Endodermal cell (in vitro differentiated cells): ENCODE measurements at regions not wholly inside any gene's neighbourhood (a gene's known extent, or its start where the extent isn't known, plus 50 kb on each side); places are given as distances from the start of the nearest gene placed in this dataset.

Experiments used
- DNase-seq: peaks from one replicate; pipeline ENCODE4 v3.0.0-alpha.2; 2017
- H3K27ac ChIP-seq: 2 replicates; pipeline ENCODE4 v1.5.1; 2013; ENCODE audit warnings: mild to moderate bottlenecking, low read depth, low read length, moderate library complexity
- H3K27me3 ChIP-seq: 2 replicates; pipeline ENCODE4 v1.6.1; 2013; ENCODE audit warnings: mild to moderate bottlenecking, low read length, moderate library complexity; ENCODE audit not compliant: insufficient read depth, control insufficient read depth, poor library complexity, severe bottlenecking
- H3K36me3 ChIP-seq: 2 replicates; pipeline ENCODE4 v1.7.0; 2013; ENCODE audit warnings: mild to moderate bottlenecking, low read length, moderate library complexity; ENCODE audit not compliant: control insufficient read depth, insufficient read depth
- H3K4me1 ChIP-seq: one replicate; pipeline ENCODE4 v1.7.0; 2013; ENCODE audit warnings: low read length; ENCODE audit not compliant: control insufficient read depth, insufficient read depth
- H3K4me3 ChIP-seq: 2 replicates; pipeline ENCODE4 v1.5.1; 2013; ENCODE audit warnings: mild to moderate bottlenecking, low read length, moderate library complexity
- H3K9ac ChIP-seq: 2 replicates; pipeline ENCODE4 v1.6.1; 2013; ENCODE audit warnings: mild to moderate bottlenecking, low read length, moderate library complexity; ENCODE audit not compliant: poor library complexity, severe bottlenecking; ENCODE audit errors: extremely low read depth
- H3K9me3 ChIP-seq: 2 replicates; pipeline ENCODE4 v1.6.1; 2013; ENCODE audit warnings: mild to moderate bottlenecking, low read length, moderate library complexity; ENCODE audit not compliant: control insufficient read depth
- H3K27ac Mint-ChIP-seq: 2 replicates; pipeline ENCODE4 v1.8.0; 2020; ENCODE audit warnings: mixed read lengths
- H3K27me3 Mint-ChIP-seq: 2 replicates; pipeline ENCODE4 v1.8.0; 2021; ENCODE audit warnings: mild to moderate bottlenecking, mixed read lengths; ENCODE audit not compliant: insufficient read depth
- H3K36me3 Mint-ChIP-seq: 2 replicates; pipeline ENCODE4 v1.8.0; 2020; ENCODE audit warnings: low read depth, mixed read lengths
- H3K4me1 Mint-ChIP-seq: 2 replicates; pipeline ENCODE4 v1.8.0; 2020; ENCODE audit warnings: mixed read lengths
- H3K4me3 Mint-ChIP-seq: 2 replicates; pipeline ENCODE4 v1.8.0; 2020; ENCODE audit warnings: mild to moderate bottlenecking, moderate library complexity, mixed read lengths
- H3K9me3 Mint-ChIP-seq: 2 replicates; pipeline ENCODE4 v1.8.0; 2020; ENCODE audit warnings: mild to moderate bottlenecking, mixed read lengths
- WGBS, 2 experiments: methylation state at CpG; one replicate each; pipeline versions ENCODE4 v1.1.5 to v1.1.7; 2013; ENCODE audit warnings: missing lambda C conversion rate in 2 of 2, mixed read lengths in 1 of 2; ENCODE audit not compliant: insufficient coverage in 1 of 2, insufficient read length in 1 of 2; 5-methylcytosine and 5-hydroxymethylcytosine counted together
- TF ChIP-seq, protein P1 (sequence below): fragments of 200-600 bp; sonication (generic); conservative IDR thresholded peaks from 2 replicates; pipeline ENCODE4 v1.5.0; 2021; ENCODE audit warnings: antibody characterized with exemption, mild to moderate bottlenecking

DNA sequence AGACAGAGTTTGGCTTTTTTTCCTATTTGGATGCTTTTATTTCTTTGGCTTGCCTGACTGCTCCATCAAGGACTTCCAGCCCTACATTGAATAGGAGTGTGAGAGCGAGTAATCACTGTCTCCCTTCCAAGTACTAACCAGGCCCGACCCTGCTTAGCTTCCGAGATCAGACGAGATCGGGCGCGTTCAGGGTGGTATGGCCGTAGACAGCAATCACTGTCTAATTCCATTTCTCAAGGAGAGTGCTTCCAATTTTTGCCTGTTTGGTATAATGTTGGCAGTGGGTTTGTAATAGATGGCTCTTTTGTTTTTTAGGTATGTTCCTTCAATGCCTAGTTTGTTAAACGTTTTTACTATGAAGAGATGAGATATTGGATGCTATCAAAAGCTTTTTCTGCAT lies 125.0 kb upstream of the PEX5L start:
- no peak overlapping the region for H3K4me3 ChIP-seq
- no peak overlapping the region for H3K4me3 Mint-ChIP-seq
- H3K9me3 ChIP-seq, result no peaks in the 10 kb centered on the region
- H3K27me3 ChIP-seq, result no peaks in the 10 kb centered on the region
- no peak overlapping the region for H3K9ac ChIP-seq
- peaks cover 2% of the 10 kb centered on the region for H3K36me3 Mint-ChIP-seq
- peaks cover 10% of the 10 kb centered on the region for H3K9me3 Mint-ChIP-seq
- no peaks in the 10 kb centered on the region for H3K36me3 ChIP-seq
- no peak overlapping the region for H3K27ac Mint-ChIP-seq
- no peaks in the 10 kb centered on the region for H3K4me1 ChIP-seq
- no peak for DNase-seq
- 93 to 95% methylated on average over 8 to 9 of the region's 9 CpGs for WGBS, 2 experiments
- TF ChIP-seq, protein P1, sequence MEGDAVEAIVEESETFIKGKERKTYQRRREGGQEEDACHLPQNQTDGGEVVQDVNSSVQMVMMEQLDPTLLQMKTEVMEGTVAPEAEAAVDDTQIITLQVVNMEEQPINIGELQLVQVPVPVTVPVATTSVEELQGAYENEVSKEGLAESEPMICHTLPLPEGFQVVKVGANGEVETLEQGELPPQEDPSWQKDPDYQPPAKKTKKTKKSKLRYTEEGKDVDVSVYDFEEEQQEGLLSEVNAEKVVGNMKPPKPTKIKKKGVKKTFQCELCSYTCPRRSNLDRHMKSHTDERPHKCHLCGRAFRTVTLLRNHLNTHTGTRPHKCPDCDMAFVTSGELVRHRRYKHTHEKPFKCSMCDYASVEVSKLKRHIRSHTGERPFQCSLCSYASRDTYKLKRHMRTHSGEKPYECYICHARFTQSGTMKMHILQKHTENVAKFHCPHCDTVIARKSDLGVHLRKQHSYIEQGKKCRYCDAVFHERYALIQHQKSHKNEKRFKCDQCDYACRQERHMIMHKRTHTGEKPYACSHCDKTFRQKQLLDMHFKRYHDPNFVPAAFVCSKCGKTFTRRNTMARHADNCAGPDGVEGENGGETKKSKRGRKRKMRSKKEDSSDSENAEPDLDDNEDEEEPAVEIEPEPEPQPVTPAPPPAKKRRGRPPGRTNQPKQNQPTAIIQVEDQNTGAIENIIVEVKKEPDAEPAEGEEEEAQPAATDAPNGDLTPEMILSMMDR, result no peak
- no peaks in the 10 kb centered on the region for H3K27me3 Mint-ChIP-seq
- no peak overlapping the region for H3K27ac ChIP-seq
- H3K4me1 Mint-ChIP-seq, result no peaks in the 10 kb centered on the region

DNA sequence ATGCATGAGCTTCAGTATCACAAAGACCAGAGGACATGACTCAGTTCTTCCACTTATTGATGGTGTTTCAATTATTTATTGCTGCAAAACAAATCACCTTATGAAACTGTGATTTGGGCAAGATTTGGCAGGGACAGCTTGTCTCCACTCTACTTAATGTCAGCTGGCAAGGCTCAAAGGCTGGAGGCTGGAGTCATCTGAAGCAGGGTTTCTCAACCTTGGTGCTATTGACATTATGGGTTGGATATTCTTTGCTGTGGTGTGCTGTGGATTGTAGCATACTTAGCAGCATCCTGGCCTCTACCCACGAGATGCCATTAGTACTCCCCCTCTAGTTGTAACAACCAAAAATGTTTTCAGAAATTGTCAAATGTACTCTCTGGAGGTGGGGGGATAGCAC lies 138.8 kb upstream of the PEX5L start:
- no peaks in the 10 kb centered on the region for H3K9me3 ChIP-seq
- no peak overlapping the region for H3K9ac ChIP-seq
- Mint-ChIP-seq H3K36me3 (no peaks in the 10 kb centered on the region), H3K27ac (no peak overlapping the region), H3K4me1 (peaks cover 11% of the 10 kb centered on the region), H3K9me3 (no peaks in the 10 kb centered on the region), H3K4me3 (no peak overlapping the region), H3K27me3 (no peaks in the 10 kb centered on the region)
- WGBS, 2 experiments, result no CpG with 5 or more reads among the region's 1 CpG
- no peak overlapping the region for H3K4me3 ChIP-seq
- H3K27ac ChIP-seq, result no peak overlapping the region
- TF ChIP-seq, protein P1, result no peak
- peaks cover 8% of the 10 kb centered on the region for H3K4me1 ChIP-seq
- H3K27me3 ChIP-seq, result no peaks in the 10 kb centered on the region
- DNase-seq, result no peak
- H3K36me3 ChIP-seq, result no peaks in the 10 kb centered on the region

DNA sequence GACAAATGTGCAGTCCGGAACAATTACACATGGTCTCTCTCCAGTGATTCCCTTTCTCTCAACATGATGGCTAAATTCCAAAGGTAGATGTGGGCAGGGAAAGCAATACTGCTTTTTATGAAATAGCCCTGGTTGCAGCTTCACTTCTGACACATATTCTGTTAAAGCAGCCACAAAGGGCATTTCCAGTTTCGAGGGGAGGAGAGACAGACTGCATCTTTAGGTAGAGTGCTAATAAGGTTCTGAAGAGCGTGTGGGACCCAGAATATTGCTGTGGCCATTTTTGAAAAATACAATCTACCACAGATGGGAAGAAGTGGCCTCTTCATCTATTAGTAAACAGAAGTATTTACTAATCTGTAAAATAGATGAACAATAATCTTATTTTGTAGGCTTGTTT lies 139.3 kb upstream of the PEX5L start:
- Mint-ChIP-seq H3K27me3 (no peaks in the 10 kb centered on the region), H3K9me3 (no peaks in the 10 kb centered on the region), H3K27ac (no peak overlapping the region), H3K4me1 (peaks cover 11% of the 10 kb centered on the region), H3K36me3 (no peaks in the 10 kb centered on the region), H3K4me3 (no peak overlapping the region)
- H3K36me3 ChIP-seq, result no peaks in the 10 kb centered on the region
- no peaks in the 10 kb centered on the region for H3K9me3 ChIP-seq
- 94% methylated on average over 2 to 3 of the region's 3 CpGs for WGBS, 2 experiments
- no peak overlapping the region for H3K9ac ChIP-seq
- no peak overlapping the region for H3K27ac ChIP-seq
- H3K4me3 ChIP-seq, result no peak overlapping the region
- no peak for DNase-seq
- H3K4me1 ChIP-seq, result peaks cover 8% of the 10 kb centered on the region
- TF ChIP-seq, protein P1, result no peak
- no peaks in the 10 kb centered on the region for H3K27me3 ChIP-seq
